NCI-H1417 (cell line): ENCODE measurements at regions not wholly inside any gene's neighbourhood (a gene's known extent, or its start where the extent isn't known, plus 50 kb on each side); places are given as distances from the start of the nearest gene placed in this dataset.
A peak's percentile ranks its signal among the peaks of the same experiment; 100 is the strongest.

Experiments used
- DNase-seq, 3 experiments: peaks; one replicate each; lab custom pipeline; 2025; lab: John Stamatoyannopoulos, UW

- no peak for DNase-seq
Observed at GRCh38 chr22:49195636-49196035, 632.0 kb downstream of the BRD1 start.

- no peak for DNase-seq
Observed at GRCh38 chr22:49193901-49194465, 633.7 kb downstream of the BRD1 start.

GRCh38 chr22:49193348-49193747 lies 634.3 kb downstream of the BRD1 start:
- DNase-seq = no peak

GRCh38 chr22:49192857-49193250 lies 634.8 kb downstream of the BRD1 start:
- DNase-seq = no peak

GRCh38 chr22:49192180-49192856 lies 635.4 kb downstream of the BRD1 start:
- DNase-seq = no peak

- no peak for DNase-seq
Observed at GRCh38 chr22:49191506-49191980, 636.1 kb downstream of the BRD1 start.

- DNase-seq = no peak
Observed at GRCh38 chr22:49190816-49191505, 636.7 kb downstream of the BRD1 start.

GRCh38 chr22:49189871-49190270 lies 637.8 kb downstream of the BRD1 start:
- DNase-seq = no peak

- no peak for DNase-seq
Observed at GRCh38 chr22:49188591-49188990, 639.1 kb downstream of the BRD1 start.

GRCh38 chr22:49188091-49188490 lies 639.6 kb downstream of the BRD1 start:
- DNase-seq = no peak

- no peak for DNase-seq
Observed at GRCh38 chr22:49186762-49187161, 640.9 kb downstream of the BRD1 start.

GRCh38 chr22:49186293-49186692 lies 641.4 kb downstream of the BRD1 start:
- DNase-seq = no peak

- DNase-seq = no peak
Observed at GRCh38 chr22:49185312-49185969, 642.2 kb downstream of the BRD1 start.

- no peak for DNase-seq
Observed at GRCh38 chr22:49184736-49185135, 642.9 kb downstream of the BRD1 start.

- DNase-seq = no peak
Observed at GRCh38 chr22:49183826-49184216, 643.9 kb downstream of the BRD1 start.

- DNase-seq = no peak
Observed at GRCh38 chr22:49183208-49183825, 644.4 kb downstream of the BRD1 start.

GRCh38 chr22:49182416-49182815 lies 645.3 kb downstream of the BRD1 start:
- DNase-seq = no peak

- DNase-seq = no peak
Observed at GRCh38 chr22:49181942-49182341, 645.7 kb downstream of the BRD1 start.

GRCh38 chr22:49181431-49181830 lies 646.2 kb downstream of the BRD1 start:
- DNase-seq = no peak

- no peak for DNase-seq
Observed at GRCh38 chr22:49180683-49181024, 647.0 kb downstream of the BRD1 start.

- DNase-seq = no peak
Observed at GRCh38 chr22:49179886-49180682, 647.6 kb downstream of the BRD1 start.

GRCh38 chr22:49179175-49179574 lies 648.5 kb downstream of the BRD1 start:
- peak in 1 of 3 experiments; percentile 0 for DNase-seq
